Nephron progenitor cell (in vitro differentiated cells): ENCODE measurements at regions not wholly inside any gene's neighbourhood (a gene's known extent, or its start where the extent isn't known, plus 50 kb on each side); places are given as distances from the start of the nearest gene placed in this dataset.
"Not testable (repeated sequence)": the region's sequence is repeated elsewhere in the genome, so short reads cannot be mapped to it uniquely, and the experiment has no call there.

ENCODE experiments used
- DNase-seq: peaks from one replicate; pipeline ENCODE4 v3.0.0; 2021
- H3K27ac Mint-ChIP-seq: 2 replicates; pipeline ENCODE4 v1.8.0; 2021; ENCODE audit warnings: mild to moderate bottlenecking, moderate library complexity, mixed read lengths
- H3K27me3 Mint-ChIP-seq: 2 replicates; pipeline ENCODE4 v1.8.0; 2021; ENCODE audit warnings: mild to moderate bottlenecking, low read depth, mixed read lengths; ENCODE audit not compliant: poor library complexity
- H3K36me3 Mint-ChIP-seq: 2 replicates; pipeline ENCODE4 v1.8.0; 2021; ENCODE audit warnings: low read depth, mixed read lengths
- H3K4me1 Mint-ChIP-seq: 2 replicates; pipeline ENCODE4 v1.8.0; 2021; ENCODE audit warnings: mixed read lengths
- H3K4me3 Mint-ChIP-seq: 2 replicates; pipeline ENCODE4 v1.8.0; 2021; ENCODE audit warnings: mild to moderate bottlenecking, moderate library complexity, mixed read lengths
- H3K9me3 Mint-ChIP-seq: 2 replicates; pipeline ENCODE4 v1.8.0; 2021; ENCODE audit warnings: mild to moderate bottlenecking, moderate library complexity, mixed read lengths
- CTCF ChIP-seq: fragments of 200-600 bp; sonication (generic); IDR thresholded peaks from 2 replicates; pipeline ENCODE4 v1.5.0; 2021; ENCODE audit warnings: antibody characterized with exemption

- Mint-ChIP-seq H3K27ac (no peak overlapping the region), H3K36me3 (no peaks in the 10 kb centered on the region), H3K4me3 (no peak overlapping the region), H3K4me1 (peaks cover 9% of the 10 kb centered on the region), H3K9me3 (peaks cover 7% of the 10 kb centered on the region), H3K27me3 (peaks cover 3% of the 10 kb centered on the region)
- no peak for DNase-seq
- TF ChIP-seq CTCF: no peak
Measured at GRCh38 chr7:156363751-156364150, 276.8 kb upstream of the RNF32 start.

GRCh38 chr7:156360835-156361234, 279.7 kb upstream of the RNF32 start:
- Mint-ChIP-seq H3K27ac (no peak overlapping the region), H3K27me3 (no peaks in the 10 kb centered on the region), H3K9me3 (peaks cover 7% of the 10 kb centered on the region), H3K36me3 (no peaks in the 10 kb centered on the region), H3K4me3 (no peak overlapping the region), H3K4me1 (peaks cover 9% of the 10 kb centered on the region)
- no peak for DNase-seq
- no peak for TF ChIP-seq CTCF

- TF ChIP-seq CTCF: no peak
- H3K4me3 Mint-ChIP-seq: no peak overlapping the region
- H3K9me3 Mint-ChIP-seq: peaks cover 7% of the 10 kb centered on the region
- no peaks in the 10 kb centered on the region for H3K36me3 Mint-ChIP-seq
- H3K27me3 Mint-ChIP-seq: peaks cover 2% of the 10 kb centered on the region
- H3K4me1 Mint-ChIP-seq: peaks cover 4% of the 10 kb centered on the region
- H3K27ac Mint-ChIP-seq: no peak overlapping the region
- no peak for DNase-seq
Measured at GRCh38 chr7:156356551-156356950, 284.0 kb upstream of the RNF32 start.

- no peak overlapping the region for H3K4me3 Mint-ChIP-seq
- no peaks in the 10 kb centered on the region for H3K4me1 Mint-ChIP-seq
- H3K36me3 Mint-ChIP-seq: no peaks in the 10 kb centered on the region
- no peak for DNase-seq
- no peak overlapping the region for H3K27ac Mint-ChIP-seq
- no peak for TF ChIP-seq CTCF
- peaks cover 2% of the 10 kb centered on the region for H3K27me3 Mint-ChIP-seq
- H3K9me3 Mint-ChIP-seq: no peaks in the 10 kb centered on the region
Measured at GRCh38 chr7:156353352-156353751, 287.2 kb upstream of the RNF32 start.

GRCh38 chr7:156347703-156348248, 292.8 kb upstream of the RNF32 start:
- DNase-seq, H3K36me3 Mint-ChIP-seq, H3K27ac Mint-ChIP-seq, H3K27me3 Mint-ChIP-seq, H3K4me3 Mint-ChIP-seq, H3K9me3 Mint-ChIP-seq, H3K4me1 Mint-ChIP-seq: not testable (repeated sequence)

- TF ChIP-seq CTCF: no peak
- Mint-ChIP-seq H3K27ac (no peak overlapping the region), H3K4me1 (no peaks in the 10 kb centered on the region), H3K27me3 (no peaks in the 10 kb centered on the region), H3K9me3 (no peaks in the 10 kb centered on the region), H3K36me3 (no peaks in the 10 kb centered on the region), H3K4me3 (no peak overlapping the region)
- DNase-seq: no peak
Measured at GRCh38 chr7:156347132-156347531, 293.4 kb upstream of the RNF32 start.
